Retina (tissue), 1 donor: ENCODE measurements at regions not wholly inside any gene's neighbourhood (a gene's known extent, or its start where the extent isn't known, plus 50 kb on each side); places are given as distances from the start of the nearest gene placed in this dataset.

Experiments used
- DNase-seq: peaks from one replicate; pipeline ENCODE4 v3.0.0-alpha.2; 2016

- DNase-seq, result no peak
Observed at GRCh38 chr21:17869115-17869514, 50.0 kb upstream of the C21orf91 start.
